NOMO-1 treated with dmso at 0.1 percent for 144 hours (cell line): ENCODE measurements at regions not wholly inside any gene's neighbourhood (a gene's known extent, or its start where the extent isn't known, plus 50 kb on each side); places are given as distances from the start of the nearest gene placed in this dataset.
"Not testable (repeated sequence)": the region's sequence is repeated elsewhere in the genome, so short reads cannot be mapped to it uniquely, and the experiment has no call there.

ENCODE experiments used
- DNase-seq: peaks from one replicate; lab custom pipeline; 2025; ENCODE audit not compliant: unreplicated experiment; lab: John Stamatoyannopoulos, UW

GRCh38 chr2:221999717-222000116, 299.1 kb downstream of the PAX3 start:
- no peak for DNase-seq

DNA sequence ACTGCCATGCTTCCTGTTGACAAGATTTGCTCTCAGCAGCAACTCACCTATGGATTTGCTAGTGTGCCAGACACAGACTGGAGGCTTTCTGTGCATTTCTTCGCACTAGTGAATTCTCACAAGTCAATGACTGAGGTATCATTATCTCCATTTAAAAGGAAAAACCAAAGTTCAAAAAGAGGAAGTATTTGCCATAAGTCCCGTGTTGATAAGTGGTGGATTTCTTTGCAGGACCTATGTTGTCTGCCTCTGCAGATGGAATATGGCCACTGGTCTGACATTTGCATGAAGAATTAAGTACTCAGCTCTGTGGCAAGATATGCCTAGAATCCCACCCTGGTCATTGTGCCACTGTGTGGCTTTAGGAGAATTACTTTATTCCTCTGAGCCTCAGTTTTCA, 299.6 kb downstream of the PAX3 start:
- no peak for DNase-seq

- DNase-seq = no peak
Measured at GRCh38 chr2:221997683-221998082, 301.1 kb downstream of the PAX3 start.

DNA sequence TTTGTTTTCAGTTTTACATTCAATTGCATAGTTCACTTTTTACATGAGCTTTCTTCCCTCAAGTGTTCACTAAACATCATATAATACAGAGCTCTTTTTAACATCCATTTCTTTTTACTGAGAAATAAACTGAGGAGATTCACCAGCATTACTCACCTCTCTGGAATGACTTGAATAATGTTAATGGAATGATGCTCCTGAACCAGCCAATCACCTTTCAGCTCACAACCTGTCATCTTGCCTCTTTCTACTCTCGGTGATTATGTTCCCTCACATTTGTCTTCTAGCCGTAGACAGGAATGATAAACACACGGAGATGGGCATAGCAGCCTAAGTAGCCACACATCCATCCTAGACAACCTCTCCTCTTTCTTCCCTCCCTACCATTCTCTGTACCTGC, 301.7 kb downstream of the PAX3 start:
- no peak for DNase-seq

GRCh38 chr2:221994926-221995325, 303.9 kb downstream of the PAX3 start:
- no peak for DNase-seq

DNA sequence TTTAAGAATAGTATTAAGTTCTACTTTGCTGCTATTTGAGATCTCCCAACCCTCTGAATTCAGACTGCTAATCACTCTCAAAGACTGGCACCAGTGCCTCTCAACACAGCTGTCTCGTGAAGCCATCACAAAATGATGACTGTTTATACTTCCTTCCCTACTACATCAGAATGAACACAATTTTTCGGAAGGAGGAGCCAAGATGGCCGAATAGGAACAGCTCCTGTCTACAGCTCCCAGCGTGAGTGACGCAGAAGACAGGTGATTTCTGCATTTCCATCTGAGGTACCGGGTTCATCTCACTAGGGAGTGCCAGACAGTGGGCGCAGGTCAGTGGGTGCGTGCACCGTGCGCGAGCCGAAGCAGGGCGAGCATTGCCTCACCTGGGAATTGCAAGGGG, 314.4 kb downstream of the PAX3 start:
- DNase-seq = not testable (repeated sequence)

- DNase-seq = peak; percentile 27
Measured at GRCh38 chr2:221981912-221982470, 316.8 kb downstream of the PAX3 start.

GRCh38 chr2:221975151-221975550, 323.6 kb downstream of the PAX3 start:
- DNase-seq = no peak

DNA sequence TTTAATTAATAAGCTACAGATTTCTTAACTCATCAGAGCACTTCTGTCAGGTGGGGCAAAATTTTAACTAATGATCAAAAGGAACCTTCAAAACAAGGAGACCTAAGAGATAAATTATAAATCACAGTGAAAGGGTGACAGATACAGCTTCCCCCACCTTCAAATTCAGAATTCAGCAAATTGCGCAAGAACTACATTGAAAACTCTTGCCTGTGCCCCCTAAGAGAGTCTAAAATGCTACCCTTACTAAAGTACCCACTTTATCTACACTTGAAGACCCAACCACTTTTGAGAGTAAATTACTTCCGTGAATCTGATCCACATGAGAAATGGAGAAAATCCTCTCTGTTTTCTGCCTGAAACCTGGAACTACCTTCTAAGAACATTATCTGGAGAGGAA, 324.9 kb downstream of the PAX3 start:
- no peak for DNase-seq

- DNase-seq = no peak
Measured at GRCh38 chr2:221973502-221973901, 325.3 kb downstream of the PAX3 start.

DNA sequence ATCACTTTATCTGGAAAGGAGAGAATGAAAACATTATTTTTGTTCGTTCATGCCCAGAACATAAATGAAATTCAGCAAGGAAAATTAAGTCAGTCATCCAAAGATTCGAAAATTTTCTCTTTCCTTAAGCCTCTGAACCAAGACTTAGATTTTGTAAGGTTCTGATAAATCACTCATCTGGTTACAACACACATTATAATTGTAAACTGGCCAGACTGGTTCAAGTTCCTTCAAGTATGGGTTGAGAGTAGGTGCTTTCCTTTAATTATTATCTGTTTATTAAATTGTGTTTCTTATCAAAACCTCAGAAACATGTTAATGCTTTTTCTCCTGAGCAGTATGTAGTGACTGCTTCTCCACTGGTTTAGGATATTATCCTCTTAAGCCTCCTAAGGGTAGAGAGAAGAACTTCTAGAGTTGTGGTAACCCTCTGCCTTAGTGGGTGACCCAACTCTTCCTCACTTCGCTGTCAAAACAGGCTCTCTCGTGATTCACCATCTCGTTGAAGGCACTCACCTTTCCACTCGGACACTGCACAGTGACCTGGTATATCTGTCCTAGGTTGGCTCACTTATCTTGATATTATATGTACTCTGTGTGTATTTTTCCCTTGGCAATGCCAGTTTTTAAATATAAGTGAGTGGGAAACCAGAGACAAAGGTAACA, 325.9 kb downstream of the PAX3 start:
- DNase-seq = no peak

- DNase-seq = no peak
Measured at GRCh38 chr2:221970389-221970788, 328.4 kb downstream of the PAX3 start.

DNA sequence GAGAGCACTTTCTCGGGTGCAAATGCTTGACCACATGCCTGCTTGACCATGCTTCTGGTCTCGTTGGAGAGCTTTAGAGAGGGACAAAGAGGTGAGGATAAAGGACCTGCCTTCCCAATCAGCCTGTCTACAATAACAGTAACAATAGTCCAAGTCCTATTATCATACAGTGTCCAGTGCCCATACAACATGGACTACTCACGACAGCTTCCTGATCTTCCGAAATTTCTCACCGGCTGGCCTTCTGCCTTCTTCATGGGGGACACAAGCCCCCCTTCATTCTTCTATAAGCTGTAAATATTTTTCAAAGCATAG, 329.0 kb downstream of the PAX3 start:
- no peak for DNase-seq

GRCh38 chr2:221969087-221969829, 329.5 kb downstream of the PAX3 start:
- no peak for DNase-seq

- no peak for DNase-seq
Measured at GRCh38 chr2:221962186-221962585, 336.6 kb downstream of the PAX3 start.

GRCh38 chr2:221961561-221961960, 337.2 kb downstream of the PAX3 start:
- DNase-seq = no peak

DNA sequence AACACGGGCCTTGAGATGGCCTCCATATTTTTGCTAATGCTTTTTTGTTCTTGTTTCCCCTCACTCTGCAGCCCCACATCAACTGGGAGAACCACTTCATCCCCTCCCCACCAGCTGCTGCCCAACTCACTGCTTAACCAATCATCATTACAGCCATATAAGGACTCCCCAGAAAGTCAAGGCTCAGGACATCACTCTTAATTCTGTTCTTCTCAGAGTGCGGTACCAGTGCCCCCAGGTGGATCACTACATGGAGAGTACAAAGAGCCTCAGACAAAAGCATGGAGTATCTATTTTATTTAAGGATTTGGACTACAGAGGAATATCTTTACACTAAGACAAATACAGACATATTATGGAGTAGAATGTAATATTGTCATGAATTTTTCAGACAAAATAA, 340.6 kb downstream of the PAX3 start:
- no peak for DNase-seq

DNA sequence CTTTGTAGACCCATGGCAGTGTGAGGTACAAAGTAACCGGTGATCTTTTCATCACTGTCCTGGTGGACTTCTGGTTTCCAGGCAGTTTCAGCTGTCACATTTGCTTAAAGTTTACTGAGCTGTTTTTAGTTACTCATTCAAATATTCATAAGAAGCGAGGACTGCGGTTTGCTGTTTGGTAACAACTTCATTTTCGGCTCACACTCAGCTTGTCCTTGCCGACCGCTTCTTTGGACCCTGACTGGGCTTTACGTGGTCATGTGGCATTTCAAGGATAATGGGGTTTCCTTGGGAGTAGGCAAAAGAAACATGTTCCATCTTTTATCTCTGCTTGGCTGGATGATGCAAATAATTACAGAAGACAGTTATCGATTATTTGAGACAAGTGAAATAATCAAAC, 350.7 kb downstream of the PAX3 start:
- DNase-seq = no peak

- DNase-seq = not testable (repeated sequence)
Measured at GRCh38 chr2:221944452-221944851, 354.3 kb downstream of the PAX3 start.

GRCh38 chr2:221943076-221943810, 355.6 kb downstream of the PAX3 start:
- DNase-seq = no peak

GRCh38 chr2:221931251-221931991, 359.3 kb upstream of the EPHA4 start:
- DNase-seq = no peak
